ENCODE measurements at regions not wholly inside any gene's neighbourhood (a gene's known extent, or its start where the extent isn't known, plus 50 kb on each side); places are given as distances from the start of the nearest gene placed in this dataset.

DNA sequence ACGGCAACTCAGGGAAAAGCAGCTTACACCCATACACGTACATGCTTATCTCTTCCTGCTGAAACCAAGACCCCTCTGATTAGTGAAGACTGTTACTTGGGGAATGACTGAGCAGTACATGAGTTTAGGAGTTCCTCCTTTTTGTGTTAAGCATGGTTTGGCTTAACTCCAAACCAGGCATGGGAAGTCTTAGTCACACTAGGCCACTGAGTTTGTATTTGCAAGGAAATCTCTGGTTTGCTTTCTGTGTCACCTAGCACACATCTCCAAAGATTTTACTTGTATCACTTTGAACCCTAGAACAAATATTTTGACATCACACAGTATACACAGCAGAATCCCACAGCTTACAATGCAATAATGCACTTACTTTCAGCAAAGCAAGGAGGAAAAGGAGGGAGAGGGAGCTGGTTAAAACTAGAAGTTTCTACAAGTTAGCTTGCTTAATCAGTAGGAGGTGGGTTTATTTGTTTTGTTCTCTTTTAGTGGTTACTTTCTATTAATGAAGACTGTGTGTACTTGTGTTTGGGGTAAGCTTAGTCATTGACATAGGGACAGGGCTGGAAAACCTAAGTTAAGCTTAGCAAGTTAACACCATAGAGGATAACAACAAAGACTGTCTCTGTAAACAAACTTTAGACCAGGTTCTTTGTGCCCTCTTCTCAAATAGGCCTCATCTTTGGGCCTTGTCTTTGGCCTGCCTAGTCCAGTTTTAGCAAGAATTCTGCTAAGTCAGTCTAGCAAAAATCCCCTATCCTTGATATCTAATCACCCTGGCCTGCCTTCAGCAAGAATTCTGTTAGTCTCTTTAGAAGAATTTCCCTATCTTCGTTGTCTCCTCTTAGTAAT lies 219.4 kb downstream of the MREG start (continued):
- TF ChIP-seq, protein P1, sequence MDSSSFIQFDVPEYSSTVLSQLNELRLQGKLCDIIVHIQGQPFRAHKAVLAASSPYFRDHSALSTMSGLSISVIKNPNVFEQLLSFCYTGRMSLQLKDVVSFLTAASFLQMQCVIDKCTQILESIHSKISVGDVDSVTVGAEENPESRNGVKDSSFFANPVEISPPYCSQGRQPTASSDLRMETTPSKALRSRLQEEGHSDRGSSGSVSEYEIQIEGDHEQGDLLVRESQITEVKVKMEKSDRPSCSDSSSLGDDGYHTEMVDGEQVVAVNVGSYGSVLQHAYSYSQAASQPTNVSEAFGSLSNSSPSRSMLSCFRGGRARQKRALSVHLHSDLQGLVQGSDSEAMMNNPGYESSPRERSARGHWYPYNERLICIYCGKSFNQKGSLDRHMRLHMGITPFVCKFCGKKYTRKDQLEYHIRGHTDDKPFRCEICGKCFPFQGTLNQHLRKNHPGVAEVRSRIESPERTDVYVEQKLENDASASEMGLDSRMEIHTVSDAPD (CRISPR knock-in tag; IDR thresholded peaks at IDR 0.05), result no peak
- TF ChIP-seq ZNF764 (CRISPR knock-in tag; IDR thresholded peaks at IDR 0.05; ENCODE audit: low read depth) (no peak), WHSC1 (IDR thresholded peaks at IDR 0.05; ENCODE audit: low read length) (no peak), CBX3 (IDR thresholded peaks at IDR 0.05; ENCODE audit: borderline replicate concordance in 1 of 2, low read length in 2 of 2) (peak in 1 of 2 experiments; percentile 45; a peak in 1 of 3 replicates), MCM3 (IDR thresholded peaks at IDR 0.05) (no peak), SRSF9 (IDR thresholded peaks at IDR 0.05; ENCODE audit: borderline replicate concordance, low read depth, low read length) (no peak), GTF2E2 (tag; IDR thresholded peaks at IDR 0.05) (no peak), ATF7 (IDR thresholded peaks at IDR 0.05) (no peak), XRCC3 (IDR thresholded peaks at IDR 0.05) (no peak), NFATC3 (IDR thresholded peaks at IDR 0.05) (peak; percentile 87), ZNF347 (CRISPR knock-in tag; IDR thresholded peaks at IDR 0.05; ENCODE audit: low read depth) (no peak), CHD4 (IDR thresholded peaks at IDR 0.05; ENCODE audit: insufficient read depth, insufficient replicate concordance, low read depth, low read length, poor library complexity, severe bottlenecking) (no peak), ZNF699 (CRISPR knock-in tag; IDR thresholded peaks at IDR 0.05; ENCODE audit: insufficient replicate concordance) (no peak), NFRKB (IDR thresholded peaks at IDR 0.05; ENCODE audit: low read depth) (peak; percentile 57; the same call in 1 of the 2 replicates), RBM22 (IDR thresholded peaks at IDR 0.05; ENCODE audit: low read depth, low read length, poor library complexity, severe bottlenecking) (no peak), CCNT2 (IDR thresholded peaks at IDR 0.05; ENCODE audit: borderline replicate concordance, extremely low read depth, insufficient read length, low read depth, low read length) (peak; percentile 54), CTBP1 (IDR thresholded peaks at IDR 0.05; ENCODE audit: borderline replicate concordance) (peak; percentile 42; the same call in 1 of the 2 replicates), MYNN (IDR thresholded peaks at IDR 0.05) (no peak), MYNN (CRISPR knock-in tag; IDR thresholded peaks at IDR 0.05) (no peak), CHD1 (IDR thresholded peaks at IDR 0.05; ENCODE audit: low read length) (no peak), MTA1 (IDR thresholded peaks at IDR 0.05; ENCODE audit: borderline replicate concordance) (no peak), ARID1B (IDR thresholded peaks at IDR 0.05) (peak; percentile 89), POLR2B (IDR thresholded peaks at IDR 0.05; ENCODE audit: low read depth, partially characterized antibody) (no peak), TBP (optimal IDR thresholded peaks at IDR 0.05; ENCODE audit: low read depth, low read length) (peak; percentile 12)
- TF ChIP-seq, protein P2, sequence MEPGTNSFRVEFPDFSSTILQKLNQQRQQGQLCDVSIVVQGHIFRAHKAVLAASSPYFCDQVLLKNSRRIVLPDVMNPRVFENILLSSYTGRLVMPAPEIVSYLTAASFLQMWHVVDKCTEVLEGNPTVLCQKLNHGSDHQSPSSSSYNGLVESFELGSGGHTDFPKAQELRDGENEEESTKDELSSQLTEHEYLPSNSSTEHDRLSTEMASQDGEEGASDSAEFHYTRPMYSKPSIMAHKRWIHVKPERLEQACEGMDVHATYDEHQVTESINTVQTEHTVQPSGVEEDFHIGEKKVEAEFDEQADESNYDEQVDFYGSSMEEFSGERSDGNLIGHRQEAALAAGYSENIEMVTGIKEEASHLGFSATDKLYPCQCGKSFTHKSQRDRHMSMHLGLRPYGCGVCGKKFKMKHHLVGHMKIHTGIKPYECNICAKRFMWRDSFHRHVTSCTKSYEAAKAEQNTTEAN (CRISPR knock-in tag; IDR thresholded peaks at IDR 0.05), result no peak
- TF ChIP-seq, protein P3, sequence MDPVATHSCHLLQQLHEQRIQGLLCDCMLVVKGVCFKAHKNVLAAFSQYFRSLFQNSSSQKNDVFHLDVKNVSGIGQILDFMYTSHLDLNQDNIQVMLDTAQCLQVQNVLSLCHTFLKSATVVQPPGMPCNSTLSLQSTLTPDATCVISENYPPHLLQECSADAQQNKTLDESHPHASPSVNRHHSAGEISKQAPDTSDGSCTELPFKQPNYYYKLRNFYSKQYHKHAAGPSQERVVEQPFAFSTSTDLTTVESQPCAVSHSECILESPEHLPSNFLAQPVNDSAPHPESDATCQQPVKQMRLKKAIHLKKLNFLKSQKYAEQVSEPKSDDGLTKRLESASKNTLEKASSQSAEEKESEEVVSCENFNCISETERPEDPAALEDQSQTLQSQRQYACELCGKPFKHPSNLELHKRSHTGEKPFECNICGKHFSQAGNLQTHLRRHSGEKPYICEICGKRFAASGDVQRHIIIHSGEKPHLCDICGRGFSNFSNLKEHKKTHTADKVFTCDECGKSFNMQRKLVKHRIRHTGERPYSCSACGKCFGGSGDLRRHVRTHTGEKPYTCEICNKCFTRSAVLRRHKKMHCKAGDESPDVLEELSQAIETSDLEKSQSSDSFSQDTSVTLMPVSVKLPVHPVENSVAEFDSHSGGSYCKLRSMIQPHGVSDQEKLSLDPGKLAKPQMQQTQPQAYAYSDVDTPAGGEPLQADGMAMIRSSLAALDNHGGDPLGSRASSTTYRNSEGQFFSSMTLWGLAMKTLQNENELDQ (CRISPR knock-in tag; IDR thresholded peaks at IDR 0.05; ENCODE audit: borderline replicate concordance), result no peak
